ENCODE measurements at regions not wholly inside any gene's neighbourhood (a gene's known extent, or its start where the extent isn't known, plus 50 kb on each side); places are given as distances from the start of the nearest gene placed in this dataset.

GRCh38 chr9:96047741-96048103, 172.2 kb downstream of the ERCC6L2 start:
- no peak overlapping the region for H3K4me3 ChIP-seq (ENCODE audit: low read depth, low read length)
- TF ChIP-seq CTCF (IDR thresholded peaks at IDR 0.05; ENCODE audit: low read depth, low read length): no peak

GRCh38 chr9:96047116-96047639, 171.7 kb downstream of the ERCC6L2 start:
- no peak for TF ChIP-seq CTCF (IDR thresholded peaks at IDR 0.05; ENCODE audit: low read depth, low read length)
- H3K4me3 ChIP-seq (ENCODE audit: low read depth, low read length): no peak overlapping the region

- TF ChIP-seq CTCF (IDR thresholded peaks at IDR 0.05; ENCODE audit: low read depth, low read length): no peak
- no peak overlapping the region for H3K4me3 ChIP-seq (ENCODE audit: low read depth, low read length)
Observed at GRCh38 chr9:96045811-96046210, 170.3 kb downstream of the ERCC6L2 start.

- no peak overlapping the region for H3K4me3 ChIP-seq (ENCODE audit: low read depth, low read length)
- TF ChIP-seq CTCF (IDR thresholded peaks at IDR 0.05; ENCODE audit: low read depth, low read length): no peak
Observed at GRCh38 chr9:96044401-96044800, 168.9 kb downstream of the ERCC6L2 start.

- no peak for TF ChIP-seq CTCF (IDR thresholded peaks at IDR 0.05; ENCODE audit: low read depth, low read length)
- peak overlapping the region; percentile 1; the same call in 1 of the 2 replicates for H3K4me3 ChIP-seq (ENCODE audit: low read depth, low read length)
Observed at GRCh38 chr9:96040591-96041461, 165.3 kb downstream of the ERCC6L2 start.

GRCh38 chr9:96038914-96039313, 163.4 kb downstream of the ERCC6L2 start:
- no peak overlapping the region for H3K4me3 ChIP-seq (ENCODE audit: low read depth, low read length)
- TF ChIP-seq CTCF (IDR thresholded peaks at IDR 0.05; ENCODE audit: low read depth, low read length): no peak

GRCh38 chr9:96038271-96038670, 162.8 kb downstream of the ERCC6L2 start:
- no peak overlapping the region for H3K4me3 ChIP-seq (ENCODE audit: low read depth, low read length)
- TF ChIP-seq CTCF (IDR thresholded peaks at IDR 0.05; ENCODE audit: low read depth, low read length): no peak
